Epithelial cell of prostate (primary cell): ENCODE measurements at regions not wholly inside any gene's neighbourhood (a gene's known extent, or its start where the extent isn't known, plus 50 kb on each side); places are given as distances from the start of the nearest gene placed in this dataset.
"Not testable (repeated sequence)": the region's sequence is repeated elsewhere in the genome, so short reads cannot be mapped to it uniquely, and the experiment has no call there.

Experiments
- DNase-seq: peaks from one replicate; pipeline ENCODE4 v3.0.0-alpha.2; 2011; ENCODE audit warnings: low read depth, low spot score
- H3K27ac ChIP-seq: fragments of 450-650 bp; 2 replicates; pipeline ENCODE4 v1.5.1; 2017; ENCODE audit warnings: mild to moderate bottlenecking

- DNase-seq, H3K27ac ChIP-seq: not testable (repeated sequence)
Observed at GRCh38 chr11:71783191-71783590, 49.8 kb upstream of the DEFB108B start.
